ENCODE measurements at regions not wholly inside any gene's neighbourhood (a gene's known extent, or its start where the extent isn't known, plus 50 kb on each side); places are given as distances from the start of the nearest gene placed in this dataset.
"Not testable (repeated sequence)": the region's sequence is repeated elsewhere in the genome, so short reads cannot be mapped to it uniquely, and the experiment has no call there.

GRCh38 chr1:229920683-229921082, 146.4 kb upstream of the GALNT2 start:
- Mint-ChIP-seq H3K4me3 (no peak overlapping the region), H3K27ac (no peak overlapping the region), H3K36me3 (no peaks in the 10 kb centered on the region), H3K4me1 (no peaks in the 10 kb centered on the region), H3K9me3 (ENCODE audit: low read depth) (no peaks in the 10 kb centered on the region), H3K27me3 (peaks cover 12% of the 10 kb centered on the region)
- DNase-seq (no peak), ATAC-seq (no peak)
- CTCF ChIA-PET, result no interaction called here

GRCh38 chr1:229922249-229922648, 144.8 kb upstream of the GALNT2 start:
- Mint-ChIP-seq H3K36me3 (no peaks in the 10 kb centered on the region), H3K4me1 (no peaks in the 10 kb centered on the region), H3K27me3 (peaks cover 25% of the 10 kb centered on the region), H3K27ac (no peak overlapping the region), H3K4me3 (no peak overlapping the region), H3K9me3 (ENCODE audit: low read depth) (no peaks in the 10 kb centered on the region)
- DNase-seq (no peak), ATAC-seq (no peak)
- CTCF ChIA-PET, result no interaction called here

GRCh38 chr1:229924639-229925038, 142.4 kb upstream of the GALNT2 start:
- Mint-ChIP-seq H3K9me3 (ENCODE audit: low read depth) (no peaks in the 10 kb centered on the region), H3K4me3 (no peak overlapping the region), H3K27me3 (peaks cover 38% of the 10 kb centered on the region), H3K27ac (no peak overlapping the region), H3K36me3 (no peaks in the 10 kb centered on the region), H3K4me1 (no peaks in the 10 kb centered on the region)
- CTCF ChIA-PET, result no interaction called here
- no peak for DNase-seq
- ATAC-seq, result no peak

- Mint-ChIP-seq H3K27ac (no peak overlapping the region), H3K9me3 (ENCODE audit: low read depth) (no peaks in the 10 kb centered on the region), H3K4me1 (no peaks in the 10 kb centered on the region), H3K36me3 (no peaks in the 10 kb centered on the region), H3K27me3 (peaks cover 47% of the 10 kb centered on the region), H3K4me3 (no peak overlapping the region)
- CTCF ChIA-PET, result no interaction called here
- no peak for DNase-seq
- no peak for ATAC-seq
Measured at GRCh38 chr1:229928767-229929166, 138.3 kb upstream of the GALNT2 start.

GRCh38 chr1:229931751-229932150, 135.3 kb upstream of the GALNT2 start:
- H3K27me3 Mint-ChIP-seq, result peaks cover 46% of the 10 kb centered on the region
- H3K4me1 Mint-ChIP-seq; ATAC-seq; DNase-seq; CTCF ChIA-PET; H3K27ac Mint-ChIP-seq; H3K9me3 Mint-ChIP-seq (ENCODE audit: low read depth); H3K36me3 Mint-ChIP-seq; H3K4me3 Mint-ChIP-seq: not testable (repeated sequence)

- ATAC-seq; DNase-seq; H3K9me3 Mint-ChIP-seq (ENCODE audit: low read depth); CTCF ChIA-PET; H3K4me1 Mint-ChIP-seq; H3K4me3 Mint-ChIP-seq; H3K36me3 Mint-ChIP-seq; H3K27ac Mint-ChIP-seq: not testable (repeated sequence)
- peaks cover 33% of the 10 kb centered on the region for H3K27me3 Mint-ChIP-seq
Measured at GRCh38 chr1:229935157-229935556, 131.9 kb upstream of the GALNT2 start.

GRCh38 chr1:229938551-229938950, 128.5 kb upstream of the GALNT2 start:
- H3K4me3 Mint-ChIP-seq, result no peak overlapping the region
- no peak overlapping the region for H3K27ac Mint-ChIP-seq
- DNase-seq, result no peak
- CTCF ChIA-PET, result no interaction called here
- peaks cover 32% of the 10 kb centered on the region for H3K27me3 Mint-ChIP-seq
- no peaks in the 10 kb centered on the region for H3K4me1 Mint-ChIP-seq
- H3K36me3 Mint-ChIP-seq, result no peaks in the 10 kb centered on the region
- ATAC-seq, result no peak
- H3K9me3 Mint-ChIP-seq (ENCODE audit: low read depth), result no peaks in the 10 kb centered on the region

- no peaks in the 10 kb centered on the region for H3K36me3 Mint-ChIP-seq
- H3K27me3 Mint-ChIP-seq, result peaks cover 15% of the 10 kb centered on the region
- H3K4me3 Mint-ChIP-seq, result no peak overlapping the region
- ATAC-seq, result no peak
- no peak for DNase-seq
- CTCF ChIA-PET, result no interaction called here
- H3K4me1 Mint-ChIP-seq, result no peaks in the 10 kb centered on the region
- H3K27ac Mint-ChIP-seq, result no peak overlapping the region
- H3K9me3 Mint-ChIP-seq (ENCODE audit: low read depth), result no peaks in the 10 kb centered on the region
Measured at GRCh38 chr1:229940684-229941083, 126.4 kb upstream of the GALNT2 start.

- Mint-ChIP-seq H3K4me3 (no peak overlapping the region), H3K27me3 (peaks cover 15% of the 10 kb centered on the region), H3K36me3 (no peaks in the 10 kb centered on the region), H3K4me1 (no peaks in the 10 kb centered on the region), H3K9me3 (ENCODE audit: low read depth) (no peaks in the 10 kb centered on the region), H3K27ac (no peak overlapping the region)
- CTCF ChIA-PET, result no interaction called here
- DNase-seq (no peak), ATAC-seq (no peak)
Measured at GRCh38 chr1:229941160-229941559, 125.9 kb upstream of the GALNT2 start.

GRCh38 chr1:229941831-229942230, 125.2 kb upstream of the GALNT2 start:
- Mint-ChIP-seq H3K4me3 (no peak overlapping the region), H3K36me3 (no peaks in the 10 kb centered on the region), H3K27ac (no peak overlapping the region), H3K27me3 (peaks cover 12% of the 10 kb centered on the region), H3K4me1 (no peaks in the 10 kb centered on the region), H3K9me3 (ENCODE audit: low read depth) (no peaks in the 10 kb centered on the region)
- ATAC-seq (no peak), DNase-seq (no peak)
- CTCF ChIA-PET, result no interaction called here

GRCh38 chr1:229942501-229942900, 124.5 kb upstream of the GALNT2 start:
- Mint-ChIP-seq H3K27ac (no peak overlapping the region), H3K4me1 (no peaks in the 10 kb centered on the region), H3K4me3 (no peak overlapping the region), H3K9me3 (ENCODE audit: low read depth) (no peaks in the 10 kb centered on the region), H3K36me3 (no peaks in the 10 kb centered on the region), H3K27me3 (peaks cover 12% of the 10 kb centered on the region)
- no peak for DNase-seq
- CTCF ChIA-PET, result no interaction called here
- no peak for ATAC-seq

GRCh38 chr1:229943148-229943714, 123.8 kb upstream of the GALNT2 start:
- DNase-seq (no peak), ATAC-seq (no peak)
- CTCF ChIA-PET, result no interaction called here
- Mint-ChIP-seq H3K4me3 (no peak overlapping the region), H3K4me1 (no peaks in the 10 kb centered on the region), H3K9me3 (ENCODE audit: low read depth) (no peaks in the 10 kb centered on the region), H3K27ac (no peak overlapping the region), H3K27me3 (peaks cover 9% of the 10 kb centered on the region), H3K36me3 (no peaks in the 10 kb centered on the region)

- H3K36me3 Mint-ChIP-seq, result no peaks in the 10 kb centered on the region
- no peak overlapping the region for H3K27ac Mint-ChIP-seq
- DNase-seq (no peak), ATAC-seq (no peak)
- H3K27me3 Mint-ChIP-seq, result peaks cover 9% of the 10 kb centered on the region
- H3K4me1 Mint-ChIP-seq, result no peaks in the 10 kb centered on the region
- CTCF ChIA-PET, result no interaction called here
- no peaks in the 10 kb centered on the region for H3K9me3 Mint-ChIP-seq (ENCODE audit: low read depth)
- H3K4me3 Mint-ChIP-seq, result no peak overlapping the region
Measured at GRCh38 chr1:229943988-229944743, 122.9 kb upstream of the GALNT2 start.

- Mint-ChIP-seq H3K36me3 (no peaks in the 10 kb centered on the region), H3K4me3 (no peak overlapping the region), H3K27me3 (peaks cover 11% of the 10 kb centered on the region), H3K9me3 (ENCODE audit: low read depth) (no peaks in the 10 kb centered on the region), H3K4me1 (no peaks in the 10 kb centered on the region), H3K27ac (no peak overlapping the region)
- CTCF ChIA-PET, result no interaction called here
- ATAC-seq, result no peak
- no peak for DNase-seq
Measured at GRCh38 chr1:229945795-229946194, 121.2 kb upstream of the GALNT2 start.

Data from activated CD8-positive, alpha-beta memory T cell treated with anti-CD3 and anti-CD28 coated beads, Interleukin-2, amount 10 ng/mL, durations not matched to agents 7 days and 5 days (primary cell).